Activated T-helper 2 cell treated with anti-CD3 and anti-CD28 coated beads, Interferon-gamma antibody, Interleukin-2, Interleukin-4, amounts not matched to agents 10 μg/mL and 5 μg/mL and 100 μg/mL, durations not matched to agents 14 hours and 24 hours and 36 hours (primary cell): ENCODE measurements at regions not wholly inside any gene's neighbourhood (a gene's known extent, or its start where the extent isn't known, plus 50 kb on each side); places are given as distances from the start of the nearest gene placed in this dataset.
"Not testable (repeated sequence)": the region's sequence is repeated elsewhere in the genome, so short reads cannot be mapped to it uniquely, and the experiment has no call there.

Experiments used
- DNase-seq: peaks from one replicate; pipeline ENCODE4 v3.0.0; 2021; ENCODE audit warnings: low spot score
- H3K27ac Mint-ChIP-seq: one replicate; pipeline ENCODE4 v1.8.0; 2021; ENCODE audit warnings: mixed read lengths
- H3K27me3 Mint-ChIP-seq: one replicate; pipeline ENCODE4 v1.8.0; 2021; ENCODE audit warnings: low read depth, mixed read lengths
- H3K36me3 Mint-ChIP-seq: one replicate; pipeline ENCODE4 v1.8.0; 2021; ENCODE audit warnings: low read depth, mixed read lengths
- H3K4me1 Mint-ChIP-seq: one replicate; pipeline ENCODE4 v1.8.0; 2021; ENCODE audit warnings: low read depth, mixed read lengths
- H3K4me3 Mint-ChIP-seq: one replicate; pipeline ENCODE4 v1.8.0; 2021; ENCODE audit warnings: low read depth, mild to moderate bottlenecking, moderate library complexity, mixed read lengths
- H3K9me3 Mint-ChIP-seq: one replicate; pipeline ENCODE4 v1.8.0; 2021; ENCODE audit warnings: mixed read lengths
- intact Hi-C: fragments of 100-400 bp; cut with micrococcal nuclease; formaldehyde crosslinking; loops from one replicate; pipeline ENCODE4 v1.15.1; 2023

DNA sequence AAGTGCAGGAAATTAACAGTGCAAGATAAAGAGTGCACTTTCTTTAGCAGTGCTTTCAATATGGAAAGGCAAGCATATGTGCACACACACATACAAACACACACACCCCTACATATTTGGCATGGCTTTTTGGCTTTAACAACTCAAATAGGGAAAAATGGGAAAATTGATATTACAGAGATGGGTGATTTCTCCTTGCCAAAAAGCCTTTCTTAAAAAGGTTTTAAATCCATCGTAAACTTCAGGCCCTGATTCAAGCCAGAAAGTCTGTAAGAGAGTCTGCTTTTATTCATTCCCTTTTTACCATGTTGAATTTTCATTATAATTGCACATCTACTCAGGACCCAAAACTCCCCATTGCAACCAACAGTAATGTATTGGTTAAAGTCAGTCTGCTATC, 612.0 kb upstream of the ACTRT1 start:
- Mint-ChIP-seq H3K4me1 (no peaks in the 10 kb centered on the region), H3K9me3 (no peaks in the 10 kb centered on the region), H3K27me3 (no peaks in the 10 kb centered on the region), H3K27ac (no peak overlapping the region), H3K36me3 (no peaks in the 10 kb centered on the region), H3K4me3 (no peak overlapping the region)
- DNase-seq = no peak
- intact Hi-C loops = no loop called here

DNA sequence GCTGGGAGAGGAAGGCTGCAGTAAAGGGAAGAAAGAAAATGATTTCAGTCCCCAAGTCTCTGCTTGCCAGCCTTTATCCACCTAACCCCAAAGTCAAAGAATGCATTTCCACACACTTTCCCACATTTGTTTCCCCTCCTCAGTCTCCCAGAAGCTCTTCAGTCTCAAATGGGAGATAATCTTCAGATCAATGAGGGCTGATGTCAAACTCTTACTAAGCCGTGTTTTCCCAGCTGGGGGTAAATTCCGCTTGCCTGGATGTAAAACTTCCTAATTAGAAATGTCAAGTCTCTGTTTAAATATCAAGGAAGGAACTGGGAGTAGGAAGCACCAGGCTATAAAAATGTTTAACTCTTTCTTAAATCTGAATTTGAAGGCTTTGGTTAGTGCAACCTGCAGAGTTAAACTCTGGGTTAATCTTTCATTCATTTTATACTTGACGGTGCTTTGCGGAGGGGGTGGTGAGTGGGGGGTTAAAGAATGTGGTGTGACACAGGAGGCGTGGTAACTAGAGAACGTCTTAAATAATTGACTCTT, 601.4 kb upstream of the ACTRT1 start:
- H3K27me3 Mint-ChIP-seq = no peaks in the 10 kb centered on the region
- H3K27ac Mint-ChIP-seq = no peak overlapping the region

DNA sequence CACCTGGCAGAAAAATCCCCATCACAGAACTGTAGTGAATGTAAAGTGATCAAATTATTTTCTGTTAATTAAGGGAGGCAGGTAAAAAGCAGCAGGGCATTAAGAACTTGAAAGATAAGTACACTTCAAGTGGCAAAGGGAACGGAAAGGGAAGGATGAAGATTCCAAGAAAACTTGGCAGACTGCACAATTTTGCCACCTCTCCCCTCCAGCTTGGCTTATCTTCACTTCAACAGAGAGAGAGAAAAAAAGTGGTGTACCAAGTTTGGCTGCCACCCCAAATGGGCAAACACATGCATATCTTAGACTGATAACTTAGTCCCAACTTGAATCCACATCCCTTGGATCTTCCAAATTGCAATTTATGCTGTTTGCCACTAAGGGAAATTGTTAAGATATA, 598.1 kb upstream of the ACTRT1 start:
- Mint-ChIP-seq H3K9me3 (no peaks in the 10 kb centered on the region), H3K4me3 (no peak overlapping the region), H3K4me1 (no peaks in the 10 kb centered on the region), H3K27ac (no peak overlapping the region), H3K36me3 (no peaks in the 10 kb centered on the region), H3K27me3 (no peaks in the 10 kb centered on the region)
- intact Hi-C loops = no loop called here
- DNase-seq = no peak

More for the DNA sequence above, 601.4 kb upstream of the ACTRT1 start:
- Mint-ChIP-seq H3K9me3 (no peaks in the 10 kb centered on the region), H3K4me3 (no peak overlapping the region), H3K4me1 (no peaks in the 10 kb centered on the region), H3K36me3 (no peaks in the 10 kb centered on the region)
- intact Hi-C loops = no loop called here
- DNase-seq = no peak

DNA sequence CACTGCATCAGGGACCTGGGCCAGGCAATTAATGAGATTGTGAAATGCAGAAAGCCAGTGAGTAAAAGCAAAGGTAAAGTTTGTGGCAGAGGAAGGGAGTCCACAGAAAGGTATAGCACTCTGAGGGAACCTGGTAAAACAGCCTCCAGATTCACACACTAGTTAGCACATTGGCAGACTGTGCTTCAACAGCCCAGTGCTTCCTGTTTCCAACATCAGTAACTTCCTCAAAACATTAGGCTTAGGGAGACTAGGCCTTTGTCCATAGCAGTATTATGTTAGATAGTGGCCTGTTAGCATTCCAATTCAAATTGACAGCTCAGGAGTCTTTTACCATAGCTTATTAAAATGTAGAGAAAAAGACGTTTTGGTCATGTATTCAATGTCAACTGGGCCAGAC, 582.6 kb upstream of the ACTRT1 start:
- Mint-ChIP-seq H3K27ac (no peak overlapping the region), H3K9me3 (no peaks in the 10 kb centered on the region), H3K36me3 (no peaks in the 10 kb centered on the region), H3K4me3 (no peak overlapping the region), H3K27me3 (no peaks in the 10 kb centered on the region), H3K4me1 (no peaks in the 10 kb centered on the region)
- intact Hi-C loops = no loop called here
- no peak for DNase-seq

DNA sequence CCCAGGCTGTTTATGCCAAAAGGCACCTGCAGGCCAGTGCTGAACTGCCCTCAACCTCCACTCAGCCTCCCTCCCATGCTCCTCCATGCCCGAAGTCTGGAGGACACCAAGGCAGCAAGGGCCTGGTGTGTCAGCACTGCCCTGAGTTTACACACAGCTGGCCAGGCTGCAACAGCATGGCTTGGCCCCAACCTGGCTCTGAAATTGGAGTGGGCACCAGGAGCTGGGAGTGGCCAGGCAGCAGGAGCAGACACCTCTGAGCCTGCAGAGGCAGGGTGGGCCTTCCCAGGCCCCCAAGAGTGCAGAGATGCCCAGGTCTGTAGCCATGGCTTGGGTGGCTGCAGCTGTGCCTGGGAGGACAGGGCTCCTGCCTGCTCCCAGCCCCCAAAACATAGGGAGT, 571.2 kb upstream of the ACTRT1 start:
- Mint-ChIP-seq H3K9me3 (no peaks in the 10 kb centered on the region), H3K27ac (no peak overlapping the region), H3K4me1 (no peaks in the 10 kb centered on the region), H3K4me3 (no peak overlapping the region), H3K36me3 (no peaks in the 10 kb centered on the region), H3K27me3 (no peaks in the 10 kb centered on the region)
- no peak for DNase-seq
- intact Hi-C loops = no loop called here

DNA sequence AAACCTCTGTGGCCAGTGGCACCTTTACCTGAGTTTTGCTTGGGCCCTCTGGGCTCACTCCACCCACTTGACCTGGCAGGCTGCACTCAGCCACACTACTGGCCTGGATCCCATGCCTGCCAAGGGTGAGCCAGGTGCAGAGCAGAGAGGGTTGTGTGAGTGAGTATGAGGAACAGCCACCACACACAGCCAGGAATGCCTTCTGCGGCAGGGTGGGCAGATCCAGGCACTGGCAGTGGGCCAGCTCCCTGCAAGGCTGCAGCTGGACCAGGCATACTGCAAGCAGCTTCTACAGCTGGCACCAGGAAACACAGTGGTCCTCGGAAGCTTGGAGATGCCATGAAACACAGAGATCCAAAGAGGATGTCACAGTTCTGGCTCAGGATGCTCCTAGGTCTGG, 570.1 kb upstream of the ACTRT1 start:
- Mint-ChIP-seq H3K27me3 (no peaks in the 10 kb centered on the region), H3K27ac (no peak overlapping the region), H3K4me3 (no peak overlapping the region), H3K36me3 (no peaks in the 10 kb centered on the region), H3K9me3 (no peaks in the 10 kb centered on the region), H3K4me1 (no peaks in the 10 kb centered on the region)
- intact Hi-C loops = no loop called here
- DNase-seq = no peak

DNA sequence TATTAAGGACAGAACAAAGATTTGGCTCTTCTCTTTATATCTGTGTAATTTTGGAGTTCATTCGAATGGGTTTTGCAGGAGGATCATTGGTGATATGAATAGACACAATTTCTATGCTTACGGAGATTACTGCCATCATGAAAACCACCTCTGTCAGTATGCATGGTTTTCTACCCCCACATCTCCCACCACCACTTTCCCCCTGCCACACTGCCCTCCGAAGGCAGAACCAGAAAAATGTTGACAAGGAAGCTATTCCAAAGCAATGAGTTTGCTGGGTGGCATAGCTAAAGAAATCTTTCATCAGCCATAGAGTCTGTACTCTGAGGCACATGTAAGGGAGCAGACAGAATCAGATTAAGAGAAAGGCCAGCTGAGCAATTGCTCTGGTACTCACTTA, 567.3 kb upstream of the ACTRT1 start:
- intact Hi-C loops = no loop called here
- Mint-ChIP-seq H3K9me3 (no peaks in the 10 kb centered on the region), H3K27me3 (no peaks in the 10 kb centered on the region), H3K4me1 (no peaks in the 10 kb centered on the region), H3K36me3 (no peaks in the 10 kb centered on the region), H3K27ac (no peak overlapping the region), H3K4me3 (no peak overlapping the region)
- DNase-seq = no peak

DNA sequence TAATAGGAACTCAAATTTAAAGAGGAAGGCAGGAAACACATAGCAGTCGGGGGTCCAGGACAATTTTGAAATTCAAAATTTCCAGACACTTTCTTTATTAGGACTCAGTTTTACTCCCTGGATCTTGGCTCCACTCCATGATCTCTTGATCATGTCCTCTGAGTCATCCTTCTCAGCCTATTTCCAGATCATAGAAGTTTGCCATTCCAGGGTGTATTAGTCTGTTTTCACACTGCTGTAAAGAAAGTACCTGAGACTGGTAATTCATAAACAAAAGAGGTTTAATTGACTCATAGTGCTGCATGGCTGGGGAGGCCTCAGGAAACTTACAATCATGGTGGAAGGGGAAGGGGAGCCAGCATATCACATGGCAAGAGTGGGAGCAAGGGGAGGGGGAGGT, 564.7 kb upstream of the ACTRT1 start:
- no peaks in the 10 kb centered on the region for H3K27me3 Mint-ChIP-seq
- H3K4me1 Mint-ChIP-seq = no peaks in the 10 kb centered on the region
- DNase-seq = no peak
- no peak overlapping the region for H3K27ac Mint-ChIP-seq
- intact Hi-C loops = no loop called here
- H3K4me3 Mint-ChIP-seq = no peak overlapping the region
- H3K36me3 Mint-ChIP-seq = no peaks in the 10 kb centered on the region
- H3K9me3 Mint-ChIP-seq = no peaks in the 10 kb centered on the region

DNA sequence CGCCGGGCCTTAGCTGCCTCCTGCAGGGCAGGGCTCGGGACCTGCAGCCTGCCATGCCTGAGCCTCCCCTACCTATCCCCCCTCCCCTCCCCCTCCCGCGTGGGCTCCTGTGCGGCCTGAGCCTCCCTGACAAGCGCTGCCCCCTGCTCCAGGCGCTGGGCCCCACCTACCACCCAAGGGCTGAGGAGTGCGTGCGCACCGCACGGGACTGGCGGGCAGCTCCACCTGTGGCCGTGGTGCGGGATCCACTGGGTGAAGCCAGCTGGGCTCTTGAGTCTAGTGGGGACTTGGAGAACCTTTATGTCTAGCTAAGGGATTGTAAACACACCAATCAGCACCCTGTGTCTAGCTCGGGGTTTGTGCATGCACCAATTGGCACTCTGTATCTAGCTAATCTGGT, 554.6 kb upstream of the ACTRT1 start:
- H3K27ac Mint-ChIP-seq, H3K4me1 Mint-ChIP-seq, DNase-seq, H3K4me3 Mint-ChIP-seq, H3K27me3 Mint-ChIP-seq, intact Hi-C loops, H3K36me3 Mint-ChIP-seq, H3K9me3 Mint-ChIP-seq: not testable (repeated sequence)

DNA sequence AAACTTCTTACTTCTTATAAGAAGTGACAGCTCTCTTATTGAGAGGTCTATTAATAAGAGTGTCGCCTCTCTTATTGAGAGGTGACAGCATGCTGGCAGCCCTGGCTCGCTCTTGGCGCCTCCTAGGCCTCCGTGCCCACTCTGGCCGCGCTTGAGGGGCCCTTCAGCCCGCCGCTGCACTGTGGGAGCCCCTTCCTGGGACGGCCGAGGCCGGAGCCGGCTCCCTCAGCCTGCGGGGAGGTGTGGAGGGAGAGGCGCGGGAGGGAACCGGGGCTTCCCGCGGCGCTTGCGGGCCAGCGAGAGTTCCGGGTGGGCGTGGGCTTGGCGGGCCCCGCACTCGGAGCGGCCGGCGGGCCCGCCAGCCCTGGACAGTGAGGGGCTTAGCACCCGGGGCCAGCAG, 554.2 kb upstream of the ACTRT1 start:
- DNase-seq, H3K4me1 Mint-ChIP-seq, H3K27me3 Mint-ChIP-seq, H3K27ac Mint-ChIP-seq, H3K36me3 Mint-ChIP-seq, H3K9me3 Mint-ChIP-seq, intact Hi-C loops, H3K4me3 Mint-ChIP-seq: not testable (repeated sequence)

DNA sequence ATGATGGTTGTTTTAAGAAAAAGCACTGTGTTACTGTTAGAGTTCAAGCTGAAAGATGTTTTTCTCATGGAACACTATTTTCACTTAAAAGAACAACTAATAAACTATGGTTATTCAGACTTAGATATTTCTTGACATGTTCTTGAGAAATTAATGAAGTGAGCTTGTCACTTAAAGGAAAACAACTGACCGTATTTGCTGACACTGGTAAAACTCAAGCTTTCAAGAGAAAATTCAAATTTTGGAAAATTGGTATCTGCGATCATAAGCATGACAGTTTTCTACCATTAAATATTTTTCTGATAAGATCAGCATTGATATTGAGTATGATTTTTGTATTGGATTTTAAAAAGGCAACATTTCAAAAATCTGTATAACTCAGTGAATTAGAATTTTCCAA, 549.5 kb upstream of the ACTRT1 start:
- DNase-seq = no peak
- Mint-ChIP-seq H3K4me3 (no peak overlapping the region), H3K27ac (no peak overlapping the region), H3K9me3 (peaks cover 1% of the 10 kb centered on the region), H3K4me1 (no peaks in the 10 kb centered on the region), H3K27me3 (no peaks in the 10 kb centered on the region), H3K36me3 (no peaks in the 10 kb centered on the region)
- intact Hi-C loops = no loop called here

DNA sequence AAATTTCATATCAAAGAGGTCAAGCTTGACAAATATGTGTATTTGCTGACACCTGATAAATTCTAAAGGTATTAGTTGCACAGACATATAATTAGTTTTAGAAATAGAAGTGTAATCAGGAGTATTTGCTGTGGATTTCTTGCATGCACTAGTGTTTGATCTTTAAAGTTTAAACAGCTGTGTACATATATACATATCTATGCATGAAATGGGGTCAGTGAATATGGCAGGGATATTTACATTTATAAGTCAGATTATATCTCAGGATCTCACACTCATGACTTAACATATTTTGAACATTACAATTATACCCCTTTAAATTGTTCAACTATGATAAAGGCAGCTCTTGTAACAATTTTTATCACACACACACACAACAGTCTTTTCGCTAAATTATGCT, 547.4 kb upstream of the ACTRT1 start:
- DNase-seq = no peak
- Mint-ChIP-seq H3K4me1 (no peaks in the 10 kb centered on the region), H3K36me3 (no peaks in the 10 kb centered on the region), H3K27me3 (no peaks in the 10 kb centered on the region), H3K4me3 (no peak overlapping the region), H3K27ac (no peak overlapping the region), H3K9me3 (peaks cover 4% of the 10 kb centered on the region)
- intact Hi-C loops = no loop called here

DNA sequence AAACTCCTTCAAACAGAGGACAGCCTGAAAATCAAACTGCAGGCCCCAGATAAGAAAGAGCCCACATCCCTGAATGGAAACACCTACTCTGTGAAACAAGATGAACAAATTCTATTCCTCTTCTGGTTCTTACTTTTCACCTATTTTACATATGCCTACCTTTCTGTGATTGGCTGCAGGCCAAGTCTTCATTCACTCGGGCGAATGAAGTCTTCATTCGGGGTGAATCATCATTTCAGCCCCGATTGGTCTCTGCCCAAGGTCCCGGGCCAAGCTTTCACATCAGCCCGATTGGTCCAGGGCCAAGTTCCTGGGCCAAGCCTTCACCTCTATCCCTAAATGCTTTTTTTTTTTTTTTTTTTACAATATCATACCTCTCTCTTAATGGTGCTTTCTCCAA, 529.8 kb upstream of the ACTRT1 start:
- DNase-seq = no peak
- H3K4me1 Mint-ChIP-seq = no peaks in the 10 kb centered on the region
- intact Hi-C loops = no loop called here

DNA sequence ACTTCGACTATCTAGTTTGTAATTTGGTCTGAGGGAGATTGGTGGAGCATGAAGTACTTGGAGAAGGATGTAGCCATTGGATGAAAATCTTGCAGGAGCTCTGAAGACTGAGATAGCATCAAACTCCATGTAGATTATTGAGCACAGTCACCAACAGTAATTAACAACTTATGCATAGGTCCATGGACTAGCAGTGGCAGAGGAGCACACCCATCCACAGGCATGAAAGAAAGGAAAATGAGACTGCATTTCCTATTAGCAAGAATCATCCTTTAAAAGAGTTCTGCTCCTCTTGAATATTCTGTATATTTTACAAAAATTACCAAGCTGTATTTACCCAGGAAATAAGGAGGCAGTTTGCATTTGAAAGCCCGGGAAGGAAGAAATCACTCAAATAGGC, 529.4 kb upstream of the ACTRT1 start:
- intact Hi-C loops = no loop called here
- no peaks in the 10 kb centered on the region for H3K36me3 Mint-ChIP-seq
- no peaks in the 10 kb centered on the region for H3K27me3 Mint-ChIP-seq
- DNase-seq = no peak
- no peaks in the 10 kb centered on the region for H3K9me3 Mint-ChIP-seq
- no peak overlapping the region for H3K4me3 Mint-ChIP-seq
- H3K27ac Mint-ChIP-seq = no peak overlapping the region
- H3K4me1 Mint-ChIP-seq = no peaks in the 10 kb centered on the region

More for the DNA sequence above, 529.8 kb upstream of the ACTRT1 start:
- no peak overlapping the region for H3K4me3 Mint-ChIP-seq
- H3K27ac Mint-ChIP-seq = no peak overlapping the region
- no peaks in the 10 kb centered on the region for H3K36me3 Mint-ChIP-seq
- H3K9me3 Mint-ChIP-seq = no peaks in the 10 kb centered on the region
- H3K27me3 Mint-ChIP-seq = no peaks in the 10 kb centered on the region
